ENCODE measurements at regions not wholly inside any gene's neighbourhood (a gene's known extent, or its start where the extent isn't known, plus 50 kb on each side); places are given as distances from the start of the nearest gene placed in this dataset.

DNA sequence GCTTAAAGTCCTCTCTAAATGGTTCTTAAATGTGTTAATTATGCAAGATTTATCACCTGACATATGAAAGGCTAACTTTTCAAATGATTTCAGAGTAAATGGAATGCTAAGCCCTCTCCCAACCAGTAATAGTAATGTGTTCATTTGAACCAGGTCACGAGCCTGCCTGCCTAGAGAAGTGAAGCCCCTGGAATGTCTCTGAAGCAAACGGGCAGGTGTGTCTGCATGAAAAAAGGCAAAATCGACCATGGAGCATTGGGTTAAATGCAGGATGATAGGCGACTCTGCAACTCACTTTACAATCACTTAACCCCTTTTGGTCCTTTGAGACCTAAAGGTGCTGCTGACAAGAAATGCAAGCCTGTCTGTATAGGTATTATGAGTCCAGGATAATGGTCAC is 798.4 kb upstream of the ACVR2A start:
- no peaks in the 10 kb centered on the region for H3K4me1 ChIP-seq (ENCODE audit: control insufficient read depth, extremely low read depth, insufficient read depth, low read length)

DNA sequence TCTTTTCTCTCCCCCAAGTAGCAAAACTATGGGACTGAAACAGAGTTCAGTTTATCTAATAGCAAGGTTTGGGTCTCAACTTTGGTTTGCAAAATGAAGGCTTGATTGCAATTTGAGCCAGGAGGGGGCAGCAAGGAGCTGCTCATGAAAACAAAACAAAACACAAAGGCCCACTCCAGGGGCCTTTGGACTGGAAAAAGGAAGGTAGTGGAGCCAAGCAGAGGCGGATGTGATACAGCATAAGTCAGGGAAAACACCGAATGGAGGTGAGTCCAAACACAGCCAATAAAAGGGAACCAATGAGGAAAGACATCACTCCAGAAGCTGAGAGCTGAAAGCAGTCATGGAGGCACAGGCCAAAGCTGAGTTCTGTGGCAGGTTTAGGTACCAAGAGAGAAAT is 799.7 kb upstream of the ACVR2A start:
- Histone ChIP-seq H3K4me2 (ENCODE audit: extremely low read depth, insufficient read depth, low read length) (no peak overlapping the region), H4K20me1 (ENCODE audit: control insufficient read depth, extremely low read depth, insufficient read depth, low read length) (no peaks in the 10 kb centered on the region), H2AFZ (ENCODE audit: low read length) (peak overlapping the region; percentile 33), H3K36me3 (ENCODE audit: control insufficient read depth, insufficient read depth, low read length) (no peaks in the 10 kb centered on the region), H3K9me3 (ENCODE audit: control insufficient read depth, insufficient read depth, low read depth, low read length) (no peaks in the 10 kb centered on the region), H3K4me1 (ENCODE audit: control insufficient read depth, extremely low read depth, insufficient read depth, low read length) (no peaks in the 10 kb centered on the region), H3K79me2 (ENCODE audit: control insufficient read depth, insufficient read depth, low read length) (no peaks in the 10 kb centered on the region), H3K9ac (ENCODE audit: insufficient read depth, low read length) (no peak overlapping the region), H3K27me3 (ENCODE audit: control insufficient read depth, insufficient read depth, low read length) (no peaks in the 10 kb centered on the region), H3K4me3 (replicated peaks in 1 of 4; ENCODE audit: control extremely low read depth in 1 of 4, insufficient read depth in 1 of 4, low read depth in 3 of 4, low read length in 4 of 4) (no peak overlapping the region), H3K27ac (ENCODE audit: insufficient read depth, low read length) (no peak overlapping the region)
- TF ChIP-seq, protein P1, sequence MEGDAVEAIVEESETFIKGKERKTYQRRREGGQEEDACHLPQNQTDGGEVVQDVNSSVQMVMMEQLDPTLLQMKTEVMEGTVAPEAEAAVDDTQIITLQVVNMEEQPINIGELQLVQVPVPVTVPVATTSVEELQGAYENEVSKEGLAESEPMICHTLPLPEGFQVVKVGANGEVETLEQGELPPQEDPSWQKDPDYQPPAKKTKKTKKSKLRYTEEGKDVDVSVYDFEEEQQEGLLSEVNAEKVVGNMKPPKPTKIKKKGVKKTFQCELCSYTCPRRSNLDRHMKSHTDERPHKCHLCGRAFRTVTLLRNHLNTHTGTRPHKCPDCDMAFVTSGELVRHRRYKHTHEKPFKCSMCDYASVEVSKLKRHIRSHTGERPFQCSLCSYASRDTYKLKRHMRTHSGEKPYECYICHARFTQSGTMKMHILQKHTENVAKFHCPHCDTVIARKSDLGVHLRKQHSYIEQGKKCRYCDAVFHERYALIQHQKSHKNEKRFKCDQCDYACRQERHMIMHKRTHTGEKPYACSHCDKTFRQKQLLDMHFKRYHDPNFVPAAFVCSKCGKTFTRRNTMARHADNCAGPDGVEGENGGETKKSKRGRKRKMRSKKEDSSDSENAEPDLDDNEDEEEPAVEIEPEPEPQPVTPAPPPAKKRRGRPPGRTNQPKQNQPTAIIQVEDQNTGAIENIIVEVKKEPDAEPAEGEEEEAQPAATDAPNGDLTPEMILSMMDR (conservative IDR thresholded peaks at IDR 0.05 in 1 of 2, IDR thresholded peaks at IDR 0.05 in 1 of 2; ENCODE audit: low read depth in 1 of 2, low read length in 2 of 2): peak; percentile 56 to 70
- no peak for TF ChIP-seq EZH2 (IDR thresholded peaks at IDR 0.05; ENCODE audit: low read length, missing control alignments)
- DNase-seq (ENCODE audit: low read depth in 2 of 2): peak; percentile 42 to 62

More for the DNA sequence above, 798.4 kb upstream of the ACVR2A start:
- no peaks in the 10 kb centered on the region for H3K9me3 ChIP-seq (ENCODE audit: control insufficient read depth, insufficient read depth, low read depth, low read length)
- TF ChIP-seq EZH2 (IDR thresholded peaks at IDR 0.05; ENCODE audit: low read length, missing control alignments): no peak
- TF ChIP-seq, protein P1 (conservative IDR thresholded peaks at IDR 0.05 in 1 of 2, IDR thresholded peaks at IDR 0.05 in 1 of 2; ENCODE audit: low read depth in 1 of 2, low read length in 2 of 2): no peak
- H3K27ac ChIP-seq (ENCODE audit: insufficient read depth, low read length): no peak overlapping the region
- H3K79me2 ChIP-seq (ENCODE audit: control insufficient read depth, insufficient read depth, low read length): no peaks in the 10 kb centered on the region
- no peak overlapping the region for H3K9ac ChIP-seq (ENCODE audit: insufficient read depth, low read length)
- no peak overlapping the region for H2AFZ ChIP-seq (ENCODE audit: low read length)
- H3K4me2 ChIP-seq (ENCODE audit: extremely low read depth, insufficient read depth, low read length): no peak overlapping the region
- H3K36me3 ChIP-seq (ENCODE audit: control insufficient read depth, insufficient read depth, low read length): no peaks in the 10 kb centered on the region
- H4K20me1 ChIP-seq (ENCODE audit: control insufficient read depth, extremely low read depth, insufficient read depth, low read length): no peaks in the 10 kb centered on the region
- no peaks in the 10 kb centered on the region for H3K27me3 ChIP-seq (ENCODE audit: control insufficient read depth, insufficient read depth, low read length)
- no peak overlapping the region for H3K4me3 ChIP-seq (replicated peaks in 1 of 4; ENCODE audit: control extremely low read depth in 1 of 4, insufficient read depth in 1 of 4, low read depth in 3 of 4, low read length in 4 of 4)
- no peak for DNase-seq (ENCODE audit: low read depth in 2 of 2)

DNA sequence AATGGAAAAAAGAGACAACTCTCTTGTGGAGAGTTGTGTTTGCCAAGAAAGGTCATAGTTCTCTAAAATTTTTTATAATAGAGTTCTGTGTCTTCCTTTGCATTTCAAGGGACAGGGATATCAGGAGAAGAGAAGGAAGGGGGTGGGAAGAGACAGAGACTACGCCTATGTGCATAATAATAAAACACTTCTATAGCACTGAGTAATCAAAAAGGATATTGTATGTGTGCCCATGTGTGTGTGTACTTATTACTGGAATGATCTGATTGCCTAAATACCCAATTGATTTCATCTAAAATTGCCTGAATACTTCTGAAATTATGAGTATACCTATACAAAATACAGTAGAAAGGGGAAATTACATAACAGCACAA is 803.7 kb upstream of the ACVR2A start:
- H4K20me1 ChIP-seq (ENCODE audit: control insufficient read depth, extremely low read depth, insufficient read depth, low read length): no peaks in the 10 kb centered on the region
- no peaks in the 10 kb centered on the region for H3K36me3 ChIP-seq (ENCODE audit: control insufficient read depth, insufficient read depth, low read length)
- H3K9me3 ChIP-seq (ENCODE audit: control insufficient read depth, insufficient read depth, low read depth, low read length): no peaks in the 10 kb centered on the region
- H3K27me3 ChIP-seq (ENCODE audit: control insufficient read depth, insufficient read depth, low read length): no peaks in the 10 kb centered on the region
- no peak overlapping the region for H3K4me2 ChIP-seq (ENCODE audit: extremely low read depth, insufficient read depth, low read length)
- no peaks in the 10 kb centered on the region for H3K79me2 ChIP-seq (ENCODE audit: control insufficient read depth, insufficient read depth, low read length)
- no peak overlapping the region for H3K4me3 ChIP-seq (replicated peaks in 1 of 4; ENCODE audit: control extremely low read depth in 1 of 4, insufficient read depth in 1 of 4, low read depth in 3 of 4, low read length in 4 of 4)
- no peak for TF ChIP-seq EZH2 (IDR thresholded peaks at IDR 0.05; ENCODE audit: low read length, missing control alignments)
- TF ChIP-seq, protein P1 (conservative IDR thresholded peaks at IDR 0.05 in 1 of 2, IDR thresholded peaks at IDR 0.05 in 1 of 2; ENCODE audit: low read depth in 1 of 2, low read length in 2 of 2): no peak
- H3K4me1 ChIP-seq (ENCODE audit: control insufficient read depth, extremely low read depth, insufficient read depth, low read length): no peaks in the 10 kb centered on the region
- no peak for DNase-seq (ENCODE audit: low read depth in 2 of 2)
- no peak overlapping the region for H2AFZ ChIP-seq (ENCODE audit: low read length)
- H3K27ac ChIP-seq (ENCODE audit: insufficient read depth, low read length): no peak overlapping the region
- H3K9ac ChIP-seq (ENCODE audit: insufficient read depth, low read length): no peak overlapping the region

Data from fibroblast of lung (primary cell).